ENCODE measurements at regions not wholly inside any gene's neighbourhood (a gene's known extent, or its start where the extent isn't known, plus 50 kb on each side); places are given as distances from the start of the nearest gene placed in this dataset.
A peak's percentile ranks its signal among the peaks of the same experiment; 100 is the strongest.

DNA sequence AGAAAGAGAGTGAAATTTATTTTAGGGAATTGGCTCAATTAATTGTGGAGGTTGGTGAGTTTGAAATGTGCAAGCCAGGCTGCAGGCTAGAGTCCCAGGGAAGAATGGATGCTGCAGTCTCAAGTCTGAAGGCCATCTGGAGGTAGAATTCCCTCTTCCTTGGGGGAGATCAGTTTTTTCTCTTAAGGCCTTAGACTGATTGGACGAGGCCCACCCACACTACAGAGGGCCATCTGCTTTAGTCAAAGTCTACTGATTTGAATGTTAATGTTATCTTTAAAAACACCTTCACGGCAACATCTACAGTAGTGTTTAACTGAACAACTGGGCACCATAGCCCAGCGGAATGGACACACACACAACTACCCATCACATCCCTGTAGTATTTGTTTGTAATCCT is 245.9 kb upstream of the IRF2BP2 start:
- CTCF ChIA-PET: interaction anchor here (0.5 to 0.7 kb wide), 2 partner anchors 33 to 502 kb away, joined by 3 read pairs; no protein-coding TSS in a partner anchor
- no peaks in the 10 kb centered on the region; the same call in 1 of the 2 replicates for H3K4me1 ChIP-seq (ENCODE audit: control insufficient read depth, insufficient read depth, low read length)
- POLR2A ChIA-PET: no interaction called here
- no peak overlapping the region for H3K4me3 ChIP-seq (ENCODE audit: low read depth, low read length)
- TF ChIP-seq ZNF837 (tag by site-specific recombination; IDR thresholded peaks at IDR 0.05): no peak
- no peak for TF ChIP-seq ZNF426 (tag by site-specific recombination; IDR thresholded peaks at IDR 0.05)
- TF ChIP-seq ZSCAN16 (tag by site-specific recombination; IDR thresholded peaks at IDR 0.05): no peak
- no peak for TF ChIP-seq ZNF623 (tag by site-specific recombination; IDR thresholded peaks at IDR 0.05)
- TF ChIP-seq OSR2 (tag by site-specific recombination; IDR thresholded peaks at IDR 0.05): no peak
- TF ChIP-seq ZNF112 (tag by site-specific recombination; IDR thresholded peaks at IDR 0.05): no peak
- TF ChIP-seq ZNF548 (tag by site-specific recombination; IDR thresholded peaks at IDR 0.05): no peak
- TF ChIP-seq ZSCAN23 (tag by site-specific recombination; IDR thresholded peaks at IDR 0.05): no peak
- TF ChIP-seq ZNF10 (tag by site-specific recombination; IDR thresholded peaks at IDR 0.05): peak; percentile 75
- H3K27ac ChIP-seq (ENCODE audit: extremely low read depth, low read depth, low read length): no peak overlapping the region
- no peaks in the 10 kb centered on the region for H3K9me3 ChIP-seq (ENCODE audit: control insufficient read depth, insufficient read depth, low read depth, low read length)
- H3K36me3 ChIP-seq (ENCODE audit: control insufficient read depth in 2 of 2, insufficient read depth in 1 of 2, low read length in 2 of 2): no peaks in the 10 kb centered on the region

DNA sequence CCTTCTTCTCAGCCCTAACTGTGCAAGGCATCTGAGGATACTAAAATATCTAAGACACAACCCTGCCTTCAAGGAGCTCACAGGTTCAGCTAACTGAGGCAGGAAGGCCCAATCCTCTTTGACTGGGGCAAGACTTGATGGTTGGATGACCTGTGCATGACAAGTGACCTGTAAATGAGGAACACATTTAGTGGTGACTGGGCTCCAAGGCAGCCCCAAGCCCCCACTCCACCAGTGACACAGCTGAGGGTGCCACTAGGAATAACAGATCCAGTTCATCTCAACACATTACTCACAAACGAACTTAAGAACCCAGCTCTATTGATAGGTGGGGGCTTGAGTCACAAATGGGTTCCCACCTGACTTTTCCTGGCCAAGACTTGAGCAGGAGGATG is 244.7 kb upstream of the IRF2BP2 start:
- POLR2A ChIA-PET: no interaction called here
- Histone ChIP-seq H3K9me3 (ENCODE audit: control insufficient read depth, insufficient read depth, low read depth, low read length) (no peaks in the 10 kb centered on the region), H3K4me3 (ENCODE audit: low read depth, low read length) (no peak overlapping the region), H3K4me1 (ENCODE audit: control insufficient read depth, insufficient read depth, low read length) (no peaks in the 10 kb centered on the region; the same call in 1 of the 2 replicates), H3K27ac (ENCODE audit: extremely low read depth, low read depth, low read length) (no peak overlapping the region), H3K36me3 (ENCODE audit: control insufficient read depth in 2 of 2, insufficient read depth in 1 of 2, low read length in 2 of 2) (no peaks in the 10 kb centered on the region)
- CTCF ChIA-PET: no interaction called here
- TF ChIP-seq ZNF585B (tag by site-specific recombination; IDR thresholded peaks at IDR 0.05) (no peak), ZNF776 (tag by site-specific recombination; IDR thresholded peaks at IDR 0.05; ENCODE audit: borderline replicate concordance) (no peak), KLF8 (tag by site-specific recombination; IDR thresholded peaks at IDR 0.05) (no peak), ZNF48 (tag by site-specific recombination; IDR thresholded peaks at IDR 0.05) (no peak), ZNF157 (tag by site-specific recombination; IDR thresholded peaks at IDR 0.05) (no peak), ZNF76 (tag by site-specific recombination; IDR thresholded peaks at IDR 0.05; ENCODE audit: borderline replicate concordance, low read depth) (no peak), ZNF391 (tag by site-specific recombination; IDR thresholded peaks at IDR 0.05; ENCODE audit: borderline replicate concordance, low read depth) (no peak)
- TF ChIP-seq, protein P1, sequence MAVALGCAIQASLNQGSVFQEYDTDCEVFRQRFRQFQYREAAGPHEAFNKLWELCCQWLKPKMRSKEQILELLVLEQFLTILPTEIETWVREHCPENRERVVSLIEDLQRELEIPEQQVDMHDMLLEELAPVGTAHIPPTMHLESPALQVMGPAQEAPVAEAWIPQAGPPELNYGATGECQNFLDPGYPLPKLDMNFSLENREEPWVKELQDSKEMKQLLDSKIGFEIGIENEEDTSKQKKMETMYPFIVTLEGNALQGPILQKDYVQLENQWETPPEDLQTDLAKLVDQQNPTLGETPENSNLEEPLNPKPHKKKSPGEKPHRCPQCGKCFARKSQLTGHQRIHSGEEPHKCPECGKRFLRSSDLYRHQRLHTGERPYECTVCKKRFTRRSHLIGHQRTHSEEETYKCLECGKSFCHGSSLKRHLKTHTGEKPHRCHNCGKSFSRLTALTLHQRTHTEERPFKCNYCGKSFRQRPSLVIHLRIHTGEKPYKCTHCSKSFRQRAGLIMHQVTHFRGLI (tag by site-specific recombination; IDR thresholded peaks at IDR 0.05): no peak
- TF ChIP-seq, protein P2, sequence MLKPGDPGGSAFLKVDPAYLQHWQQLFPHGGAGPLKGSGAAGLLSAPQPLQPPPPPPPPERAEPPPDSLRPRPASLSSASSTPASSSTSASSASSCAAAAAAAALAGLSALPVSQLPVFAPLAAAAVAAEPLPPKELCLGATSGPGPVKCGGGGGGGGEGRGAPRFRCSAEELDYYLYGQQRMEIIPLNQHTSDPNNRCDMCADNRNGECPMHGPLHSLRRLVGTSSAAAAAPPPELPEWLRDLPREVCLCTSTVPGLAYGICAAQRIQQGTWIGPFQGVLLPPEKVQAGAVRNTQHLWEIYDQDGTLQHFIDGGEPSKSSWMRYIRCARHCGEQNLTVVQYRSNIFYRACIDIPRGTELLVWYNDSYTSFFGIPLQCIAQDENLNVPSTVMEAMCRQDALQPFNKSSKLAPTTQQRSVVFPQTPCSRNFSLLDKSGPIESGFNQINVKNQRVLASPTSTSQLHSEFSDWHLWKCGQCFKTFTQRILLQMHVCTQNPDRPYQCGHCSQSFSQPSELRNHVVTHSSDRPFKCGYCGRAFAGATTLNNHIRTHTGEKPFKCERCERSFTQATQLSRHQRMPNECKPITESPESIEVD (tag by site-specific recombination; IDR thresholded peaks at IDR 0.05): no peak
- TF ChIP-seq, protein P3, sequence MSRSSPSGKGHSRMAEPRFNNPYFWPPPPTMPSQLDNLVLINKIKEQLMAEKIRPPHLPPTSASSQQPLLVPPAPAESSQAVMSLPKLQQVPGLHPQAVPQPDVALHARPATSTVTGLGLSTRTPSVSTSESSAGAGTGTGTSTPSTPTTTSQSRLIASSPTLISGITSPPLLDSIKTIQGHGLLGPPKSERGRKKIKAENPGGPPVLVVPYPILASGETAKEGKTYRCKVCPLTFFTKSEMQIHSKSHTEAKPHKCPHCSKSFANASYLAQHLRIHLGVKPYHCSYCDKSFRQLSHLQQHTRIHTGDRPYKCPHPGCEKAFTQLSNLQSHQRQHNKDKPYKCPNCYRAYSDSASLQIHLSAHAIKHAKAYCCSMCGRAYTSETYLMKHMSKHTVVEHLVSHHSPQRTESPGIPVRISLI (tag by site-specific recombination; IDR thresholded peaks at IDR 0.05): no peak

Data from HEK293 (cell line).